ENCODE measurements at regions not wholly inside any gene's neighbourhood (a gene's known extent, or its start where the extent isn't known, plus 50 kb on each side); places are given as distances from the start of the nearest gene placed in this dataset.
"Not testable (repeated sequence)": the region's sequence is repeated elsewhere in the genome, so short reads cannot be mapped to it uniquely, and the experiment has no call there.

DNA sequence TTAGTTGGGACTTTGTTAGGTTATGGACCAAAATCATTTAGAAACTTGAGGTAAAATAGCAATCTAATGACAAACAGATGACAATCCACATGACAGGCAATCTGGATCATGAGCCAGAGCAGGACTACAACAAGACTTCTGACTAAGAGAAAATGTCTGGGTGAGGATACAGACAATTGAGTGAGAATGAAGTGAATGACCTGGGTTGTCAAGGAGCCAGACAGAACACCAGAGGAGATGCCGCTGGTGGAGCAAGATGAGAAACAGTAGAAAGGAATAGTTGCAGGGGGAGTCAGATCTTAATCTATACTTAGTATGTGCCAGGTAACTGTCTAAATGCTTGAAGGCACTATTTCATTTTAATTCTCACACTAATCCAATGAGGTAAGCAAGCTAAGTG lies 277.8 kb downstream of the PRELID2 start:
- H3K27ac Mint-ChIP-seq: no peak overlapping the region
- H3K27me3 Mint-ChIP-seq: no peaks in the 10 kb centered on the region
- H3K4me1 Mint-ChIP-seq: no peaks in the 10 kb centered on the region
- H3K36me3 Mint-ChIP-seq: no peaks in the 10 kb centered on the region
- H3K4me3 Mint-ChIP-seq: no peak overlapping the region
- H3K9me3 Mint-ChIP-seq: peaks cover 1% of the 10 kb centered on the region

DNA sequence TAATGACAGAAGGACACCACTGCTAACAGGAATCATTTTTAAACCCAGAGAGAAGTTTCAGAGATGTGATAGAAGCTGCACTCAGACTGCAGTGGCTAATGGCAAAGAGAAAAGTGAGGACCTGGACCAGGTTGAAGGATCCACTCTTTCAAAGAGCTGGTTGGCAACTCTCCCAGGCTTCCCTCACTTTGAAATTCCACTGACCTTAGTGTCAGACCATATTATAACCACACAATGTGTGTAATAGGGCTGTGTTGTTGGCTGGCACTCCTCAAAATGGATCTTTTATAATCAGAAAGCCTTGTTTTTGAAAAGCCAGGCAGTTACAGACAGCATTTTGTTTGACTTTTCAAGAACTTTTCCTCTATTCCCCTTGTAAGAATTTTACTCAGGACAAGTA lies 280.7 kb downstream of the PRELID2 start:
- H3K27me3 Mint-ChIP-seq: no peaks in the 10 kb centered on the region
- no peak overlapping the region for H3K4me3 Mint-ChIP-seq
- H3K36me3 Mint-ChIP-seq: no peaks in the 10 kb centered on the region
- no peaks in the 10 kb centered on the region for H3K4me1 Mint-ChIP-seq
- H3K27ac Mint-ChIP-seq: no peak overlapping the region
- H3K9me3 Mint-ChIP-seq: no peaks in the 10 kb centered on the region

GRCh38 chr5:145553177-145553576 lies 282.0 kb downstream of the PRELID2 start:
- Mint-ChIP-seq H3K27ac (no peak overlapping the region), H3K27me3 (no peaks in the 10 kb centered on the region), H3K4me3 (no peak overlapping the region), H3K9me3 (peaks cover 7% of the 10 kb centered on the region), H3K36me3 (no peaks in the 10 kb centered on the region), H3K4me1 (no peaks in the 10 kb centered on the region)

DNA sequence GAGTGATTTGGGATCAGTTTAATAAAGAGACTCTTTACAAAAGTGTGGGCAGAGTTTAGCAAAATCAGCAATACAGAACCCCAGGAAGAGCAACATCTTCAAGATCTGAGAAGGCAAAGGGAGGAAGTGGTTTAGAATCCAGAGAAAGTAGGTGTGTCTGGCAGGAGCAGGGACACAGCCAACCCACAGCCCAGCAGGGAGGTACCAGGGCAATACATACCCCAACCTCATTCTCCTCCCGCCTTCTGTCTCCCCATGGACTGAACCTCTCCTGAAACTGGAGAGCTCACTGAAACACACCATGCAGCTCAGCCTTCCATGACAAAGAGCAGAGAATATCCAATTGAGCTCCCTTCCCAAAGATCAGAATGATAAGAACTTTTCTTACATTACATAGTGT lies 283.4 kb downstream of the PRELID2 start:
- H3K27ac Mint-ChIP-seq: no peak overlapping the region

DNA sequence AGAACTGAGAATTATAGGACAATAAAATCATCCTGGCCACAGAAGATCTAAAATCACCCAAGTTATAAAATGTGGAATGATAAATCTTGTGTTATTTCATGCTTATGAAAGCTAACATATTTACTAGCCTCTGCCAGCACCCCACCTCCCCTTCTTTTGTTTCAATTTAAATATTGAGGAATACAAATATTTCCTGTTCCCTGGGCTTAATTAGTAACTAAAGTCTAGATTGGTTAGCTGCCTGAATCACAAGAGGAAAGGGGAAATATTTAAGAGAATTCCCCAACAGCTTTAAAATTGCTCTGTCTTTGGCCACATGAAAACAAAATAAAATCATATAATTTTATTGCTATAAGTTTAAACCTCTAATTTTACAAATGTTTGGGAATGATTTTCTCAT lies 287.0 kb downstream of the PRELID2 start:
- Mint-ChIP-seq H3K9me3 (peaks cover 7% of the 10 kb centered on the region), H3K36me3 (no peaks in the 10 kb centered on the region), H3K4me1 (no peaks in the 10 kb centered on the region), H3K4me3 (no peak overlapping the region), H3K27me3 (no peaks in the 10 kb centered on the region), H3K27ac (no peak overlapping the region)

More for the DNA sequence above, 283.4 kb downstream of the PRELID2 start:
- Mint-ChIP-seq H3K36me3 (no peaks in the 10 kb centered on the region), H3K4me3 (no peak overlapping the region), H3K27me3 (no peaks in the 10 kb centered on the region), H3K4me1 (no peaks in the 10 kb centered on the region), H3K9me3 (peaks cover 7% of the 10 kb centered on the region)

- Mint-ChIP-seq H3K36me3 (no peaks in the 10 kb centered on the region), H3K9me3 (peaks cover 7% of the 10 kb centered on the region), H3K4me3 (no peak overlapping the region), H3K27me3 (no peaks in the 10 kb centered on the region), H3K4me1 (no peaks in the 10 kb centered on the region), H3K27ac (no peak overlapping the region)
Measured at GRCh38 chr5:145544401-145544800, 290.7 kb downstream of the PRELID2 start.

DNA sequence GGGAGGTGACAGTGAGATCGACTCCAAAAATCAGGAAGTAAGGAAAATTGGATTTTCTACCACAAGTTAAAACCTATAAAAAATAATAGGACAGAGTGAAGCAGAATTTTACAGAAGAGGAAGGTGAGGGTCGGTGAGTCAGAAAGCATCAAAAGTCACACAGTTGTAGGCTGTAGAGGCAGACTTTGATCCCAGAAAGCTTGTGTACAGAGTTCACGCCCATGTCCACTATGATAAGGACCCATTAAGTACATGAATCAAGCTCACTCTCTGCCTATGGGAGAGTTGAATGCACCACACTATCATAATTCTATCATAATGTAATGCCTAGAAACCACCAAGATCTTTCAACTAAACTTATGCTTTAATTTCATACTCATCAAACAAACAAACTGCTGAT lies 291.2 kb downstream of the PRELID2 start:
- Mint-ChIP-seq H3K4me3 (no peak overlapping the region), H3K9me3 (peaks cover 5% of the 10 kb centered on the region), H3K36me3 (no peaks in the 10 kb centered on the region), H3K27ac (no peak overlapping the region), H3K27me3 (no peaks in the 10 kb centered on the region), H3K4me1 (no peaks in the 10 kb centered on the region)

DNA sequence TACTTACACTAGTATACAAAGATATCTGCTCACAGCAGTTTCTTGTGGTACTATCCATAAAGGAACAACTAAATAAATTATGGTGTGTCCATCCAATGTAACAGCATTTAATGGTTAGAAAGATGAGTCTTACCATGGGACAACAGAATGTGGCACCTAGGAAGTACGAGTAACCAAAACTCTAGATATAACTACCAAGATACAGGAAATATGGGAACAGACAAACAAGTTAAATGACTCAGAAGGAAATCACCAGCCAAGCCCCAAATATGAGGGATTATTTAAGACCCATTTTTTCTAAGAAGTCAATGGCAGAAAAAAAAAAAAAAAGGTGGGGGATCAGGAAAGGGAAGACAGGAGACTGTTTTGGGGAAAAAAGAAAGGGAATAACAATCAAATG lies 294.8 kb downstream of the PRELID2 start:
- H3K9me3 Mint-ChIP-seq: peaks cover 9% of the 10 kb centered on the region
- H3K27ac Mint-ChIP-seq: no peak overlapping the region
- H3K36me3 Mint-ChIP-seq: no peaks in the 10 kb centered on the region
- no peaks in the 10 kb centered on the region for H3K27me3 Mint-ChIP-seq
- no peaks in the 10 kb centered on the region for H3K4me1 Mint-ChIP-seq
- no peak overlapping the region for H3K4me3 Mint-ChIP-seq

DNA sequence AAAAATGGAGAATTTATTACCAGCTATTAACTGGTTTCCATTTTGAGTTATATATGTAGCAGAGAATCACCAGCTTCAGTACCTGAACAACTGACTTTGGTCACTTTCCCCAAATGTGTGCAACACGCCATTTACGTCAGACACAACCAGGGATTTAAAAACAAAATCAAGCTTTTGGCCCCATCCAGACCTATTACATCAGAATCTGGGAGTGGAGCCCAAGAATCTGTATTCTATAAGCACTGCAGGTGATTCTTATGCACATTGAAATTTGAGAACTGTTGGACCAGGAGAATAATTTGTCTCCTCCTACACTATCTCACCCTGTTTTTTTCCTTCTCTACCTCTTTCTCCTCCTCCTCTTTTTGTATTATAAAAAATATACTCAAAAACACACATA lies 295.9 kb downstream of the PRELID2 start:
- H3K4me3 Mint-ChIP-seq: no peak overlapping the region
- H3K4me1 Mint-ChIP-seq: no peaks in the 10 kb centered on the region
- peaks cover 9% of the 10 kb centered on the region for H3K9me3 Mint-ChIP-seq
- no peaks in the 10 kb centered on the region for H3K36me3 Mint-ChIP-seq
- H3K27me3 Mint-ChIP-seq: no peaks in the 10 kb centered on the region
- H3K27ac Mint-ChIP-seq: no peak overlapping the region

- peaks cover 9% of the 10 kb centered on the region for H3K9me3 Mint-ChIP-seq
- no peak overlapping the region for H3K4me3 Mint-ChIP-seq
- no peak overlapping the region for H3K27ac Mint-ChIP-seq
- no peaks in the 10 kb centered on the region for H3K36me3 Mint-ChIP-seq
- no peaks in the 10 kb centered on the region for H3K4me1 Mint-ChIP-seq
- no peaks in the 10 kb centered on the region for H3K27me3 Mint-ChIP-seq
Measured at GRCh38 chr5:145536133-145536532, 299.0 kb downstream of the PRELID2 start.

DNA sequence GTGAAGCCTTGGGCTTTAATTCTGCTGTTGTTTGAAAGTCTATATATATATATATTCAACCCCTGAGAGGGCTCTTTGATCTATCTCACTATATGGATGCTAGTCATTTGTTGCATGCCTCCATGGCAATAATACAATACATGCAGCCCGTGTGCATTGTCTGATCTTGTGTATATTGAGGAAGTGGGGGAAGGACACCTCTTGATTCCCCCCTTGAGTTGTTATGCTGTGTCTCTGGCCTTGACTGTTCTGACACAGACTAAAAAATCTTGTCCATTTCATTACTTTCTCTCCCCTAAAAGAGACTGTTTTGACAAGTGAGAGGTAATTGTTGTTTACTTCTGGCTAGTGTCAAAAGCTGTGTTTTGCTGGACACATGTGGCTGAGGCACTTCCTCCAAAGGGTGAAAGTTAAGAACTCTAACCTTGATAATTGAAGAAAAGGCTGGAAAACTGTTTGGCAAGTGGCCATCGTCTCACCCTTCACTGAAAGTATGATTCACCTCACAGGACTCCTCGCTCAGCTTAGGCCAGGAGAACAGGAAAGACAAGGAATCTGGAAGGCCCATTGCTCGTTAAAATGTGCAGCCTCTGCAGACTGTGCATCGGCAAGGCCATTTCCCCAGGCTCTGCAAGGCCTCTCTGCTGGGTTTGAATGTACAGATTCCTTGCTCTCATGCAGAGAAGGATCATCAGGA lies 304.0 kb downstream of the PRELID2 start:
- no peaks in the 10 kb centered on the region for H3K4me1 Mint-ChIP-seq
- no peaks in the 10 kb centered on the region for H3K36me3 Mint-ChIP-seq
- no peaks in the 10 kb centered on the region for H3K27me3 Mint-ChIP-seq
- peaks cover 6% of the 10 kb centered on the region for H3K9me3 Mint-ChIP-seq
- H3K4me3 Mint-ChIP-seq: no peak overlapping the region
- no peak overlapping the region for H3K27ac Mint-ChIP-seq

GRCh38 chr5:145521523-145521922 lies 313.6 kb downstream of the PRELID2 start:
- H3K4me1 Mint-ChIP-seq: no peaks in the 10 kb centered on the region
- H3K4me3 Mint-ChIP-seq: no peak overlapping the region
- H3K27me3 Mint-ChIP-seq: no peaks in the 10 kb centered on the region
- no peaks in the 10 kb centered on the region for H3K36me3 Mint-ChIP-seq
- H3K9me3 Mint-ChIP-seq: peaks cover 5% of the 10 kb centered on the region
- no peak overlapping the region for H3K27ac Mint-ChIP-seq

DNA sequence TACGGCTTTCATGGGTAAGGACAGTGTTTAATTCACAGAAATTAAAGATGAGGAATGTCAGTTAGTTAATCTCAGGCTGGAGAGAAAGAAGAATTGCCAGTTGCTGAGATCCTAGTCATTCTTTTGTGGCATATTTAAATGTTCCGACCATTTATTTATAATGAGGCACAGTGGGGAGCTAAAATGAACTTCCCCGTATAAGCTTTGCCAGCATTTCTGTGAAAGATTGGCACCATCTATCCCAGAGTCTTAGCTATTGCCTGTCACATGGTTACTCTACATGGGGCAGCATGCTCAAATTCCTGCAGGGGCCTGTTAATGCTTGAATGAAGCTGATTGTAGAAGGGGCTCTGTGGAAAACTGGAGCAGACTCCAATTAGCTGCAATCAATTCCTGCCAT lies 314.1 kb downstream of the PRELID2 start:
- Mint-ChIP-seq H3K36me3 (no peaks in the 10 kb centered on the region), H3K4me3 (no peak overlapping the region), H3K9me3 (peaks cover 5% of the 10 kb centered on the region), H3K4me1 (no peaks in the 10 kb centered on the region), H3K27me3 (no peaks in the 10 kb centered on the region), H3K27ac (no peak overlapping the region)

GRCh38 chr5:145520335-145520734 lies 314.8 kb downstream of the PRELID2 start:
- Mint-ChIP-seq H3K4me3 (no peak overlapping the region), H3K27me3 (no peaks in the 10 kb centered on the region), H3K9me3 (peaks cover 5% of the 10 kb centered on the region), H3K27ac (no peak overlapping the region), H3K4me1 (no peaks in the 10 kb centered on the region), H3K36me3 (no peaks in the 10 kb centered on the region)

DNA sequence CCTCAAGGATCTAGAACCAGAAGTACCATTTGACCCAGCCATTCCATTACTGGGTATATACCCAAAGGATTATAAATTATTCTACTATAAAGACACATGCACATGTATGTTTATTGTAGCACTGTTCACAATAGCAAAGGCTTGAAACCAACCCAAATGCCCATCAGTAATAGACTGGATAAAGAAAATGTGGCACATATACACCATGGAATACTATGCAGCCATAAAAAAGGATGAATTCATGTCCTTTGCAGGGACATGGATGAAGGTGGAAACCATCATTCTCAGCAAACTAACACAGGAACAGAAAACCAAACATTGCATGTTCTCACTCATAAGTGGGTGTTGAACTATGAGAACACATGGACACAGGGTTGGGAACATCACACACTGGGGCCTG lies 317.6 kb downstream of the PRELID2 start:
- H3K4me1 Mint-ChIP-seq, H3K4me3 Mint-ChIP-seq, H3K27ac Mint-ChIP-seq, H3K27me3 Mint-ChIP-seq, H3K9me3 Mint-ChIP-seq, H3K36me3 Mint-ChIP-seq: not testable (repeated sequence)

- H3K36me3 Mint-ChIP-seq: no peaks in the 10 kb centered on the region
- H3K4me3 Mint-ChIP-seq: no peak overlapping the region
- H3K27ac Mint-ChIP-seq: no peak overlapping the region
- H3K4me1 Mint-ChIP-seq: no peaks in the 10 kb centered on the region
- H3K27me3 Mint-ChIP-seq: no peaks in the 10 kb centered on the region
- peaks cover 6% of the 10 kb centered on the region for H3K9me3 Mint-ChIP-seq
Measured at GRCh38 chr5:145511351-145511750, 323.8 kb downstream of the PRELID2 start.

- Mint-ChIP-seq H3K27me3 (no peaks in the 10 kb centered on the region), H3K4me1 (no peaks in the 10 kb centered on the region), H3K4me3 (no peak overlapping the region), H3K36me3 (no peaks in the 10 kb centered on the region), H3K27ac (no peak overlapping the region), H3K9me3 (peaks cover 6% of the 10 kb centered on the region)
Measured at GRCh38 chr5:145510769-145511168, 324.4 kb downstream of the PRELID2 start.
